DND-41 (cell line): ENCODE measurements at regions not wholly inside any gene's neighbourhood (a gene's known extent, or its start where the extent isn't known, plus 50 kb on each side); places are given as distances from the start of the nearest gene placed in this dataset.

Experiments used
- ATAC-seq: fragments of 200-7000 bp; cut with Tn5 transposase; 3 replicates; pipeline ENCODE4 v1.9.1; 2021; ENCODE audit warnings: low read depth; ENCODE audit not compliant: insufficient read depth
- DNase-seq: peaks from one replicate; pipeline ENCODE4 v3.0.0-alpha.2; 2020
- H2AFZ ChIP-seq: 2 replicates; pipeline ENCODE4 v1.6.0; 2012; ENCODE audit warnings: low read depth, low read length
- H3K27ac ChIP-seq: 2 replicates; pipeline ENCODE4 v1.5.1; 2012; ENCODE audit warnings: low read length, inconsistent platforms
- H3K27me3 ChIP-seq: fragments of 200-600 bp; sonication (generic); 2 replicates; pipeline ENCODE4 v1.6.0; 2012; ENCODE audit warnings: low read length, mild to moderate bottlenecking, inconsistent platforms; ENCODE audit not compliant: insufficient read depth, poor library complexity
- H3K36me3 ChIP-seq: 2 replicates; pipeline ENCODE4 v1.5.1; 2012; ENCODE audit warnings: low read length, inconsistent platforms; ENCODE audit not compliant: insufficient read depth
- H3K4me1 ChIP-seq: 2 replicates; pipeline ENCODE4 v1.5.1; 2012; ENCODE audit warnings: mild to moderate bottlenecking, low read length; ENCODE audit not compliant: insufficient read depth
- H3K4me2 ChIP-seq: 2 replicates; pipeline ENCODE4 v1.6.0; 2012; ENCODE audit warnings: mild to moderate bottlenecking, moderate library complexity, low read length, inconsistent platforms; ENCODE audit not compliant: insufficient read depth
- H3K4me3 ChIP-seq, 2 experiments: fragments of 200-600 bp in 1 of 2; shearing (Covaris generic) in 1 of 2; 2 replicates each; pipeline ENCODE4 v1.5.1; 2012 to 2016; ENCODE audit warnings: inconsistent platforms in 2 of 2, low read length in 2 of 2, mild to moderate bottlenecking in 2 of 2, low read depth in 1 of 2, moderate library complexity in 1 of 2
- H3K79me2 ChIP-seq: 2 replicates; pipeline ENCODE4 v1.6.0; 2012; ENCODE audit warnings: low read length, inconsistent platforms; ENCODE audit not compliant: insufficient read depth
- H3K9ac ChIP-seq: 2 replicates; pipeline ENCODE4 v1.6.0; 2012; ENCODE audit warnings: low read depth, mild to moderate bottlenecking, inconsistent platforms, low read length, moderate library complexity
- H3K9me3 ChIP-seq: 2 replicates; pipeline ENCODE4 v1.5.1; 2012; ENCODE audit warnings: low read length, moderate library complexity, mild to moderate bottlenecking, inconsistent platforms; ENCODE audit not compliant: insufficient read depth, severe bottlenecking
- H4K20me1 ChIP-seq: 2 replicates; pipeline ENCODE4 v1.6.0; 2012; ENCODE audit warnings: low read length; ENCODE audit not compliant: insufficient read depth
- CTCF ChIP-seq: IDR thresholded peaks from 2 replicates; pipeline ENCODE4 v1.5.1; 2012; ENCODE audit warnings: borderline replicate concordance, low read length, moderate library complexity, mild to moderate bottlenecking; ENCODE audit not compliant: poor library complexity, severe bottlenecking; ENCODE audit errors: extremely low read depth
- EZH2 ChIP-seq: IDR thresholded peaks from 3 replicates; pipeline ENCODE4 v1.6.1; 2012; ENCODE audit warnings: borderline replicate concordance, low read depth, mild to moderate bottlenecking, moderate library complexity, low read length, inconsistent platforms; ENCODE audit not compliant: severe bottlenecking

- Histone ChIP-seq H3K27ac (no peak overlapping the region), H3K27me3 (no peaks in the 10 kb centered on the region), H4K20me1 (no peaks in the 10 kb centered on the region), H3K79me2 (no peaks in the 10 kb centered on the region), H3K9ac (no peak overlapping the region), H2AFZ (no peak overlapping the region), H3K4me3 (no peak overlapping the region), H3K4me2 (no peak overlapping the region), H3K9me3 (no peaks in the 10 kb centered on the region), H3K4me1 (peaks cover 7% of the 10 kb centered on the region; the same call in 1 of the 2 replicates), H3K36me3 (no peaks in the 10 kb centered on the region)
- TF ChIP-seq EZH2 (no peak), CTCF (no peak)
- DNase-seq (no peak), ATAC-seq (no peak)
Measured at GRCh38 chr2:64325477-64325851, 128.5 kb upstream of the LGALSL start.

DNA sequence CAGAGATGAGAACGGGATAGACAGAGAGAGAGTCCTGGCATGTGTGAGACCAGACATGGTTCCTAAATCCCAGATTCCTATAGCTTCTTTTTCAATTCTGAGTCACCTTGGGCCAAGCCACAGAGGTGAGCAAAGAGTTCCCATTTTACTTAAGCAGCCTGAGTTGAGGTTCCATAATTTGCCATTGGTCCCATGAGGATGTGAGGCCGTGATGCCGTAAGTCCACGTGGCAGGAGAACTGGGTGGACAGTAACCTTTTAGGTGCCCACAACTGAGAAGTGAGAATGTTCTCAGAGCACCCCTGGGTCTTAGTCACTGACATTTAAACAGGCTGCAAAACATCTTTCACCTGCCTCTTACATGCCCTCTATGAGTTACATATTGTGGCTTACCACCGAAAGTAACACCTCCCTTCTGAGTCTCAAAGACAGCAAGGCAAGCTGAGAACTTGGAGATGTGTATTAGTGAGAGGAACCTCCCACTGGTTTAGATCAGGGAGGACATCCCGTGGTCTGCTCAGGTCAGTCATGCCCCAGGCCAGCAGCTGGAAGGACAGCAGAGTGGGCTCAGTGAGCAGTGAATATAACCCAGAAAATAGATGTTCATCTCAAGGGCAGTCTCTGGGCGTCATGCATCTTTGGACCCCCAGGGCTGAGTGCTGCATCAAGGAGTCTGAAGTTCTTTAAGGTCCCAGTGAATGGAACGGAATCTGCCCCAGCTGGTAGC lies 127.9 kb upstream of the LGALSL start:
- Histone ChIP-seq H3K27ac (no peak overlapping the region), H3K4me1 (peaks cover 7% of the 10 kb centered on the region; the same call in 1 of the 2 replicates), H3K9me3 (no peaks in the 10 kb centered on the region), H3K36me3 (no peaks in the 10 kb centered on the region), H4K20me1 (no peaks in the 10 kb centered on the region), H3K4me3 (no peak overlapping the region), H3K27me3 (no peaks in the 10 kb centered on the region), H3K79me2 (no peaks in the 10 kb centered on the region), H3K9ac (no peak overlapping the region), H3K4me2 (no peak overlapping the region), H2AFZ (no peak overlapping the region)
- TF ChIP-seq EZH2 = no peak
- ATAC-seq (peak; percentile 34; the same call in 1 of the 3 replicates), DNase-seq (no peak)

GRCh38 chr2:64326578-64327050 lies 127.3 kb upstream of the LGALSL start:
- Histone ChIP-seq H3K9me3 (no peaks in the 10 kb centered on the region), H3K27ac (no peak overlapping the region), H3K79me2 (no peaks in the 10 kb centered on the region), H3K4me3 (no peak overlapping the region), H3K36me3 (no peaks in the 10 kb centered on the region), H3K9ac (no peak overlapping the region), H2AFZ (no peak overlapping the region), H3K27me3 (no peaks in the 10 kb centered on the region), H3K4me1 (peaks cover 7% of the 10 kb centered on the region; the same call in 1 of the 2 replicates), H3K4me2 (no peak overlapping the region), H4K20me1 (no peaks in the 10 kb centered on the region)
- ATAC-seq (no peak), DNase-seq (no peak)
- TF ChIP-seq EZH2 = no peak
- no peak for TF ChIP-seq CTCF

DNA sequence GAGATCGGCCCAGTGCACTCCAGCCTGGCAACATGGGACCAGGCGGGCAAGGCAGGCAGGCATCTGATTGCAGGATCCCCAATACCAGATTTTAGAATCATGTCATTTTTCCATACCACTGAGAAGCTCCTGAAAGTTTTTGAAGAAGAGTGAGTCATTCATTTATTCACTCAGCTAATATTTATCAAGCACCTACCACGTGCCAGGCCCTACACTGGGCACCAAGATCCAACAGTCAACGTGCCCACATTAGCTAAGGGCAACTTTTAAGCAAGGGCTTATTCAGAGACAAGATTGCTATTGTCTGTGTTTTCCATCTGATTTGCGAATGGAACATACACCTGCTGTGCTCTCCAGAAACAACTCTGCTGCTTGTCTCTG lies 126.8 kb upstream of the LGALSL start:
- Histone ChIP-seq H3K27ac (no peak overlapping the region), H3K9me3 (no peaks in the 10 kb centered on the region), H3K27me3 (no peaks in the 10 kb centered on the region), H2AFZ (no peak overlapping the region), H3K9ac (no peak overlapping the region), H3K4me1 (peaks cover 7% of the 10 kb centered on the region; the same call in 1 of the 2 replicates), H3K4me3 (no peak overlapping the region), H3K4me2 (no peak overlapping the region), H3K79me2 (no peaks in the 10 kb centered on the region), H4K20me1 (no peaks in the 10 kb centered on the region), H3K36me3 (no peaks in the 10 kb centered on the region)
- ATAC-seq = no peak
- no peak for DNase-seq
- no peak for TF ChIP-seq CTCF
- TF ChIP-seq EZH2 = no peak
